ENCODE measurements at regions not wholly inside any gene's neighbourhood (a gene's known extent, or its start where the extent isn't known, plus 50 kb on each side); places are given as distances from the start of the nearest gene placed in this dataset.

GRCh38 chr11:109508943-109509342 lies 87.0 kb downstream of the C11orf87 start:
- no peak for TF ChIP-seq CTCF (IDR thresholded peaks at IDR 0.05; ENCODE audit: insufficient read depth, low read depth, low read length)
- DNase-seq (ENCODE audit: low read depth) = no peak

DNA sequence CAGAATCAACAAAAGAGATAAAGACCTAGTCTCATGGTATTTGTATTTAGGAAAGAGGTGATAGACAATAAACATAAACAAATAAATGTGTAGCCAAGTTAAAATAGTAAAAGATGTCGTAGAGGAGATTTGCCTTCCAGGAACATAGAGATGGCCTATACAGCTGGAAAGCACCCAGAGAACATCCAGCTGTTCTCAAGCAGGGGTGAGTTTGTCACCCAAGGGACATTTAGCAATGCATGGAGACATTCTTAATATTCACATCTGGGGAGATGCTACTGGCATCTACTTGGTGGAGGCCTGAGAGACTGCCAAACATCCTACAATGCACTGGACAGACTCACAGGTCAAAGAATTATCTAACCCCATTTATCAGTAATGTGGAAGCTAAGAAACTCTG lies 88.3 kb downstream of the C11orf87 start:
- DNase-seq (ENCODE audit: low read depth) = no peak
- no peak for TF ChIP-seq CTCF (IDR thresholded peaks at IDR 0.05; ENCODE audit: insufficient read depth, low read depth, low read length)
- no peak overlapping the region for H3K4me3 ChIP-seq (ENCODE audit: low read depth, low read length)

More at GRCh38 chr11:109508943-109509342, 87.0 kb downstream of the C11orf87 start:
- H3K4me3 ChIP-seq (ENCODE audit: low read depth, low read length) = no peak overlapping the region

DNA sequence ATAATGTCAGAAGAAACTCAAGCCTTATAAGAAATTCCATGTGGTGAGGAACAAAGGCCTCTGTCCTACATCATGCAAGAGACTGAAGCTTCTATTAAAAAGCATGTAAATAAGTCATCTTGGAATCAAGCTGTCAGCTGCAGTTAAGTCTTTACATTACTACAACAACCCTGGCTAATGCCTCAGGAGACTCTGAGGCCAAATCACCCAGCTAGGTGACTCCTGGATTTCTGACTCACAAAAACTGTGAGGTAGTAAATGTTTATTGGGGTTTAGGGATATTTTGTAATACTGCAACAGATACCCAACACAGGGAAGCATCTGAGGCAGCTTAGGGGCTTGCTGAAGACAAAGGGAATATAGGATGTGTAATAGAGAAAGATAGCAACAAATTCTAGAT lies 89.6 kb downstream of the C11orf87 start:
- no peak for TF ChIP-seq CTCF (IDR thresholded peaks at IDR 0.05; ENCODE audit: insufficient read depth, low read depth, low read length)
- no peak for DNase-seq (ENCODE audit: low read depth)

DNA sequence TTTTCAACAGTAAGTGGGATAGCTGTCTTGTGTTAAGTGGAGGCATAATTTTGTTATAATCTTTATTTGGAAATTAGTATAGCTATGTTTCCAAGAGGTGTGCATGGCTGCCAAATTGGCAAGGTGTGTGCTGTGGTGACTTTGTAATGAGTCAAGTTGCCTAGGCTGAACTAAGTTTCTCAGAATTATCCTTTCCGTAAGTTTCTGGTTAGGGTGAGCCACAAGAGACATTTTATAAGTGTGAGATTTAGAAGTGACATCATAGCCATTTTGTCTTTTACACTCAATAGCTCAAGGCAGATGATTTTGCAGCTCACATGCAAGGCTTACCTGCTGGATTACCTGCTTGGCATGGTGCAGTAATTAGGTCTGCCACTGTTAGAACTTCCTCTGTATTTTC lies 90.3 kb downstream of the C11orf87 start:
- DNase-seq (ENCODE audit: low read depth) = no peak
- no peak overlapping the region for H3K4me3 ChIP-seq (ENCODE audit: low read depth, low read length)
- TF ChIP-seq CTCF (IDR thresholded peaks at IDR 0.05; ENCODE audit: insufficient read depth, low read depth, low read length) = no peak

More for the DNA sequence above, 89.6 kb downstream of the C11orf87 start:
- H3K4me3 ChIP-seq (ENCODE audit: low read depth, low read length) = no peak overlapping the region

GRCh38 chr11:109512680-109513079 lies 90.7 kb downstream of the C11orf87 start:
- H3K4me3 ChIP-seq (ENCODE audit: low read depth, low read length) = no peak overlapping the region
- DNase-seq (ENCODE audit: low read depth) = no peak
- TF ChIP-seq CTCF (IDR thresholded peaks at IDR 0.05; ENCODE audit: insufficient read depth, low read depth, low read length) = no peak

DNA sequence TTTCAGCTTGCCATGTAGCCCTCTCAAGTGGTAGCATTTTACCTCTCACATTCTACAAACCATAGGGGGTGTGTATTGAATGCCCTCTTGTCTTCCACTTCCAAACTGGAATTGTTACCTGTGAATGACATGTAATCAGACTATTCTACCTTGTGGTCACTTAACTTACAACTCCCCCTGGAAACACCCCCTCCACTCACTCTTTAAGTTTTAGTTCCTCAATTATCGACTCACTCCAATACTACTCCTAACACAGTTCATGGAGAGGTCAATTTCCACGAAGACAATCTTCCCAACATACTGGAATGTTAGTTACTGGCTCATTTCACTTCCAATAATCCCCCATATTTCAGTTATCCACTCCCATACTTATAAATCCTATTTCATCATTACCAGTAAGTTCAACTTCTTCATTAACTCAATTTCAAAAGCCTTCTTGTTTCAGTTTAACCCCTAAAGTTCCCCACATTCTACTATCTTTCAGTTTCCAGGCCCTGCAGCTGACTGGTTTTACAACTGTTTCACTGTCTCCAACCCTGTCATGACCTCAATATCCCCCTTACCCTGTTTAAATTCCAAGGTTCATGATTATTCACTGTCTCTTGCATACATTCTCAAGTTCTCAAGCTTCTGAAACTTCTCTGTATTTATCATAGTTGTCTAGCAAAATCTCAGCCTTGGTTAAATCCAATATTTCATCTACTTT lies 92.5 kb downstream of the C11orf87 start:
- TF ChIP-seq CTCF (IDR thresholded peaks at IDR 0.05; ENCODE audit: insufficient read depth, low read depth, low read length) = no peak
- no peak for DNase-seq (ENCODE audit: low read depth)
- H3K4me3 ChIP-seq (ENCODE audit: low read depth, low read length) = no peak overlapping the region

DNA sequence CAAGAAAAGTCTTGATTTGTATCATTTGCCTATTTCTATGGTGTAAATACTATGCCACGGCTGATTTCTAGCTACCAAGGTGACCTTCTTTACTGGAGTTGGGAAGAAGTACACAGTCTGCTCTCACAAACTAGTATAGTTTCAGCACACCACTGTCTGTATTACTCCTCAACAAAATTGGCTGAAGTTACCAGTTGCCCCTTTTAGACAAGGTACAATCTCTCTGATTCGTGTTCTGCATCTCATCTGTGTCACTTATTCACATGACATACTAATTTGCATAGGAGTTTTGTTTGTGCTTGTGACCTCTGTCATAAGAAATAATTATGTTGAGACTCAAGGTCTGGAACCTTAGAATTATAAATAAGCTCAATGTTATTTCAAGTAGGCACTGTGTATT lies 97.3 kb downstream of the C11orf87 start:
- TF ChIP-seq CTCF (IDR thresholded peaks at IDR 0.05; ENCODE audit: insufficient read depth, low read depth, low read length) = no peak
- no peak for DNase-seq (ENCODE audit: low read depth)
- H3K4me3 ChIP-seq (ENCODE audit: low read depth, low read length) = no peak overlapping the region

Measured in fibroblast of villous mesenchyme (primary cell).